Activated naive CD4-positive, alpha-beta T cell treated with anti-CD3 and anti-CD28 coated beads for 36 hours (primary cell): ENCODE measurements at regions not wholly inside any gene's neighbourhood (a gene's known extent, or its start where the extent isn't known, plus 50 kb on each side); places are given as distances from the start of the nearest gene placed in this dataset.

Source experiments
- CTCF ChIA-PET: fragments of 350-600 bp; sonication (Branson Sonifier 250); formaldehyde crosslinking; loops from one replicate; lab custom pipeline; 2021; ENCODE audit warnings: antibody characterized with exemption; lab: Charles Lee
- DNase-seq: peaks from one replicate; pipeline ENCODE4 v3.0.0-alpha.2; 2020
- H3K27ac Mint-ChIP-seq: one replicate; pipeline ENCODE4 v1.8.0; 2021; ENCODE audit warnings: mild to moderate bottlenecking, mixed read lengths
- H3K27me3 Mint-ChIP-seq: one replicate; pipeline ENCODE4 v1.8.0; 2021; ENCODE audit warnings: low read depth, mixed read lengths
- H3K36me3 Mint-ChIP-seq: one replicate; pipeline ENCODE4 v1.8.0; 2021; ENCODE audit warnings: low read depth, mixed read lengths
- H3K4me1 Mint-ChIP-seq: one replicate; pipeline ENCODE4 v1.8.0; 2021; ENCODE audit warnings: low read depth, mixed read lengths
- H3K4me3 Mint-ChIP-seq: one replicate; pipeline ENCODE4 v1.8.0; 2021; ENCODE audit warnings: mild to moderate bottlenecking, moderate library complexity, mixed read lengths
- H3K9me3 Mint-ChIP-seq: one replicate; pipeline ENCODE4 v1.8.0; 2021; ENCODE audit warnings: mixed read lengths
- intact Hi-C: fragments of 100-400 bp; cut with micrococcal nuclease; formaldehyde crosslinking; loops from one replicate; pipeline ENCODE4 v1.15.1; 2023

- H3K36me3 Mint-ChIP-seq, result no peaks in the 10 kb centered on the region
- intact Hi-C loops, result no loop called here
- H3K9me3 Mint-ChIP-seq, result peaks cover 6% of the 10 kb centered on the region
- DNase-seq, result no peak
- H3K4me3 Mint-ChIP-seq, result no peak overlapping the region
- no peaks in the 10 kb centered on the region for H3K4me1 Mint-ChIP-seq
- H3K27me3 Mint-ChIP-seq, result no peaks in the 10 kb centered on the region
- CTCF ChIA-PET, result no interaction called here
- H3K27ac Mint-ChIP-seq, result no peak overlapping the region
These were observed 211.5 kb downstream of the POM121L12 start for GRCh38 chr7:53246957-53247356.

- Mint-ChIP-seq H3K27ac (no peak overlapping the region), H3K9me3 (peaks cover 18% of the 10 kb centered on the region), H3K4me1 (no peaks in the 10 kb centered on the region), H3K27me3 (no peaks in the 10 kb centered on the region), H3K4me3 (no peak overlapping the region), H3K36me3 (no peaks in the 10 kb centered on the region)
- no peak for DNase-seq
- CTCF ChIA-PET, result no interaction called here
- intact Hi-C loops, result no loop called here
These were observed 217.1 kb downstream of the POM121L12 start for GRCh38 chr7:53252539-53252938.

GRCh38 chr7:53272081-53272480 is 236.6 kb downstream of the POM121L12 start:
- Mint-ChIP-seq H3K9me3 (peaks cover 12% of the 10 kb centered on the region), H3K27ac (no peak overlapping the region), H3K36me3 (no peaks in the 10 kb centered on the region), H3K4me1 (no peaks in the 10 kb centered on the region), H3K4me3 (no peak overlapping the region), H3K27me3 (no peaks in the 10 kb centered on the region)
- intact Hi-C loops, result no loop called here
- CTCF ChIA-PET, result no interaction called here
- DNase-seq, result no peak

- Mint-ChIP-seq H3K27ac (no peak overlapping the region), H3K36me3 (no peaks in the 10 kb centered on the region), H3K4me1 (no peaks in the 10 kb centered on the region), H3K27me3 (no peaks in the 10 kb centered on the region), H3K9me3 (peaks cover 23% of the 10 kb centered on the region), H3K4me3 (no peak overlapping the region)
- intact Hi-C loops, result no loop called here
- DNase-seq, result no peak
- CTCF ChIA-PET, result no interaction called here
These were observed 245.9 kb downstream of the POM121L12 start for GRCh38 chr7:53281312-53281711.

- no peak for DNase-seq
- intact Hi-C loops, result no loop called here
- no peaks in the 10 kb centered on the region for H3K27me3 Mint-ChIP-seq
- CTCF ChIA-PET, result no interaction called here
- peaks cover 15% of the 10 kb centered on the region for H3K9me3 Mint-ChIP-seq
- H3K4me1 Mint-ChIP-seq, result no peaks in the 10 kb centered on the region
- no peak overlapping the region for H3K27ac Mint-ChIP-seq
- no peak overlapping the region for H3K4me3 Mint-ChIP-seq
- H3K36me3 Mint-ChIP-seq, result no peaks in the 10 kb centered on the region
These were observed 256.9 kb downstream of the POM121L12 start for GRCh38 chr7:53292341-53292740.

- no peak overlapping the region for H3K4me3 Mint-ChIP-seq
- H3K4me1 Mint-ChIP-seq, result no peaks in the 10 kb centered on the region
- no peaks in the 10 kb centered on the region for H3K36me3 Mint-ChIP-seq
- DNase-seq, result no peak
- peaks cover 11% of the 10 kb centered on the region for H3K9me3 Mint-ChIP-seq
- CTCF ChIA-PET, result no interaction called here
- H3K27ac Mint-ChIP-seq, result no peak overlapping the region
- intact Hi-C loops, result no loop called here
- H3K27me3 Mint-ChIP-seq, result no peaks in the 10 kb centered on the region
These were observed 267.2 kb downstream of the POM121L12 start for GRCh38 chr7:53302496-53303246.

GRCh38 chr7:53303781-53304180 is 268.3 kb downstream of the POM121L12 start:
- CTCF ChIA-PET, result no interaction called here
- Mint-ChIP-seq H3K4me3 (no peak overlapping the region), H3K9me3 (peaks cover 11% of the 10 kb centered on the region), H3K4me1 (no peaks in the 10 kb centered on the region), H3K36me3 (no peaks in the 10 kb centered on the region), H3K27ac (no peak overlapping the region), H3K27me3 (no peaks in the 10 kb centered on the region)
- intact Hi-C loops, result no loop called here
- DNase-seq, result no peak

- CTCF ChIA-PET, result interaction anchor here (0.7 kb wide), 1 partner anchor 614 kb away, joined by 3 read pairs; no protein-coding TSS in a partner anchor
- H3K27ac Mint-ChIP-seq, result no peak overlapping the region
- intact Hi-C loops, result no loop called here
- peaks cover 11% of the 10 kb centered on the region for H3K9me3 Mint-ChIP-seq
- no peaks in the 10 kb centered on the region for H3K4me1 Mint-ChIP-seq
- no peaks in the 10 kb centered on the region for H3K36me3 Mint-ChIP-seq
- H3K4me3 Mint-ChIP-seq, result no peak overlapping the region
- no peak for DNase-seq
- no peaks in the 10 kb centered on the region for H3K27me3 Mint-ChIP-seq
These were observed 271.4 kb downstream of the POM121L12 start for GRCh38 chr7:53306846-53307245.

GRCh38 chr7:53311205-53311604 is 275.8 kb downstream of the POM121L12 start:
- H3K4me1 Mint-ChIP-seq, result no peaks in the 10 kb centered on the region
- peaks cover 6% of the 10 kb centered on the region for H3K9me3 Mint-ChIP-seq
- intact Hi-C loops, result no loop called here
- H3K36me3 Mint-ChIP-seq, result no peaks in the 10 kb centered on the region
- H3K27ac Mint-ChIP-seq, result no peak overlapping the region
- CTCF ChIA-PET, result no interaction called here
- H3K4me3 Mint-ChIP-seq, result no peak overlapping the region
- no peak for DNase-seq
- H3K27me3 Mint-ChIP-seq, result no peaks in the 10 kb centered on the region

- H3K9me3 Mint-ChIP-seq, result peaks cover 7% of the 10 kb centered on the region
- H3K36me3 Mint-ChIP-seq, result no peaks in the 10 kb centered on the region
- no peaks in the 10 kb centered on the region for H3K27me3 Mint-ChIP-seq
- intact Hi-C loops, result no loop called here
- no peak overlapping the region for H3K4me3 Mint-ChIP-seq
- CTCF ChIA-PET, result no interaction called here
- no peak for DNase-seq
- H3K27ac Mint-ChIP-seq, result no peak overlapping the region
- H3K4me1 Mint-ChIP-seq, result no peaks in the 10 kb centered on the region
These were observed 280.5 kb downstream of the POM121L12 start for GRCh38 chr7:53315981-53316380.

GRCh38 chr7:53318566-53318965 is 283.1 kb downstream of the POM121L12 start:
- CTCF ChIA-PET, result no interaction called here
- Mint-ChIP-seq H3K9me3 (peaks cover 13% of the 10 kb centered on the region), H3K4me3 (no peak overlapping the region), H3K27me3 (no peaks in the 10 kb centered on the region), H3K27ac (no peak overlapping the region), H3K4me1 (no peaks in the 10 kb centered on the region), H3K36me3 (no peaks in the 10 kb centered on the region)
- no peak for DNase-seq
- intact Hi-C loops, result no loop called here

- CTCF ChIA-PET, result no interaction called here
- Mint-ChIP-seq H3K4me1 (no peaks in the 10 kb centered on the region), H3K36me3 (no peaks in the 10 kb centered on the region), H3K9me3 (peaks cover 19% of the 10 kb centered on the region), H3K27me3 (no peaks in the 10 kb centered on the region), H3K4me3 (no peak overlapping the region), H3K27ac (no peak overlapping the region)
- intact Hi-C loops, result no loop called here
- no peak for DNase-seq
These were observed 289.6 kb downstream of the POM121L12 start for GRCh38 chr7:53325061-53325460.

- Mint-ChIP-seq H3K4me3 (no peak overlapping the region), H3K9me3 (peaks cover 23% of the 10 kb centered on the region), H3K36me3 (no peaks in the 10 kb centered on the region), H3K27ac (no peak overlapping the region), H3K27me3 (no peaks in the 10 kb centered on the region), H3K4me1 (no peaks in the 10 kb centered on the region)
- intact Hi-C loops, result no loop called here
- no peak for DNase-seq
- CTCF ChIA-PET, result no interaction called here
These were observed 291.2 kb downstream of the POM121L12 start for GRCh38 chr7:53326634-53327033.
